AG09309 (cell line): ENCODE measurements at regions not wholly inside any gene's neighbourhood (a gene's known extent, or its start where the extent isn't known, plus 50 kb on each side); places are given as distances from the start of the nearest gene placed in this dataset.

ENCODE experiments used
- DNase-seq: peaks from one replicate; pipeline ENCODE4 v3.0.0-alpha.2; 2010; ENCODE audit warnings: low read depth
- H3K4me3 ChIP-seq: 2 replicates; pipeline ENCODE4 v1.5.1; 2011; ENCODE audit warnings: mild to moderate bottlenecking, low read depth, low read length, moderate library complexity; ENCODE audit not compliant: control insufficient read depth
- CTCF ChIP-seq: IDR thresholded peaks from 2 replicates; pipeline ENCODE4 v1.5.1; 2011; ENCODE audit warnings: mild to moderate bottlenecking, low read depth, low read length, inconsistent platforms; ENCODE audit not compliant: insufficient read depth, control insufficient read depth; ENCODE audit errors: missing control alignments

DNA sequence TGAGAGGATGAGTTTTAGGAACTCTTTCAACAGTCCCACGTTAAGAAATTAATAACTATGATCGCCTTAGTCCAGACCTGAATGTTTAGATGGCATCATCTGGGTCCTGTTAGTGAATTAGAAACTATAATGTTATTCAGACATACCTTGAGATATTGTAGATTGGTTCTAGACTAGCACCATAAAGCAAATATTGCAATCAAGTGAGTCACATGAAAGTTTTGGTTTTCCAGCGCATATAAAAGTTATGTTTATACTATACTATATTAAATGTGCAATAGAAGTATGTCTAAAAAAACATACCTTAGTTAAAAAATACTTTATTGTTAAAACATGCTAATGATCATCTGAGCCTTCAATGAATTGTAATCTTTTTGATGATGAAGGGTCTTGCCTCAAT, 106.6 kb upstream of the ATP2B1 start:
- H3K4me3 ChIP-seq: no peak overlapping the region
- no peak for DNase-seq
- TF ChIP-seq CTCF: no peak

- TF ChIP-seq CTCF: no peak
- no peak overlapping the region for H3K4me3 ChIP-seq
- DNase-seq: no peak
These were observed 94.8 kb upstream of the ATP2B1 start for GRCh38 chr12:89803412-89803811.

DNA sequence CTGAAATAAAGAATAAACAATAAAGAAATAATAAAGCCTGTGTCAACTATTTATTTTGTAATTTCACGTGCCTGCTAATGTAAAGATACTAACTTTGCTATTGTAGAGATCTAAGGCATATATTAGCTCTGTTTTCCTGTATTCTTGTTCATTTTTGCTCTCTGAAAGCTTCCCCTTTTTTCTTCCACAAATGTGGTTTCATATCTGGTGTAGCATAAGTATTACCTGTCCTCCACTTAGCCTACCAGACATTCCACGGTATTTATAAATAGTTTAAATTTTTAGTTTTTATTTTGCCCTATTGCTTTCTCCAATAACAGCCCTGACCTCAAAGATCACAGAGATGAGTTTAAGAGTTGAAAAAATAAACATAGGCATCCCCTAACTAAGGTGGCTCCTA, 92.6 kb upstream of the ATP2B1 start:
- H3K4me3 ChIP-seq: no peak overlapping the region
- no peak for TF ChIP-seq CTCF
- DNase-seq: no peak

GRCh38 chr12:89800435-89800834, 91.8 kb upstream of the ATP2B1 start:
- TF ChIP-seq CTCF: no peak
- DNase-seq: no peak
- H3K4me3 ChIP-seq: no peak overlapping the region

DNA sequence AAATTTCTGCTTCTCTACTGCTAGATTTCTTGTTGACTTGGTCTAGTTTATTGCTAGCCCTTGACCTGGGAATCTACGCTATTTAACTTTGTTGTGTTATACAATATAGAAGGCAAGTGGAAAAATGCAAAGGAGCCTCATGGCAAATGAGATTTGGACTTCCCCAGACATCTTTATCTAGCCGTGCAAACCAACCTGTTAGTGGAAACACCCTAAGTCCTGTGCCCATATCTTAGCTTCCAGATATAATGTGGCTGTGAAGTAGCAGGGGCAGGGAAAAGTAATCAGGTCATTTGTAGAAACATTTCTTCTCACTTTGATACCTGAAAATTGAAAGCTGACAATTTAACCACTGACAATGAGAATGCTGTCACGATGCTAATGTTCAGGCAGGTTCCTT, 90.7 kb upstream of the ATP2B1 start:
- no peak overlapping the region for H3K4me3 ChIP-seq

DNA sequence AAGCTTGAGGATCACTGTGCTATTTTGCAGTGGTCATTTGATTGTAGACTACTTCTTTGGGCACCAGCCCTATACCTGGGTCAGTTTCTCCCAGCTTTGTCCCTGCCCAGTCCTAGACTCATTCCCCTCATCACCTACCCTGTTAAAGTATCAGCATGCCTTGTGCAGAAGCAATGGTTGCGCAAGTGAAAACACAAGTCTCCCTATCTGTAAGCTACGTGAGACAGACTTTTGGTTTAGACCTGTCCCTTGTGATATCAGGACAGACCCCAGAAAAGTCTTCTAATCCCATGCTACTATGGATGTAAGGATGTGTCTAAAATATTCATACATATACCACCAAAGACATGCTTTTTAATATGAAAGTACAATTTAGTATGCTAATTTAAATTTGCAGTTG, 88.8 kb upstream of the ATP2B1 start:
- no peak for DNase-seq
- no peak for TF ChIP-seq CTCF

More for the DNA sequence above, 90.7 kb upstream of the ATP2B1 start:
- DNase-seq: no peak
- TF ChIP-seq CTCF: no peak

DNA sequence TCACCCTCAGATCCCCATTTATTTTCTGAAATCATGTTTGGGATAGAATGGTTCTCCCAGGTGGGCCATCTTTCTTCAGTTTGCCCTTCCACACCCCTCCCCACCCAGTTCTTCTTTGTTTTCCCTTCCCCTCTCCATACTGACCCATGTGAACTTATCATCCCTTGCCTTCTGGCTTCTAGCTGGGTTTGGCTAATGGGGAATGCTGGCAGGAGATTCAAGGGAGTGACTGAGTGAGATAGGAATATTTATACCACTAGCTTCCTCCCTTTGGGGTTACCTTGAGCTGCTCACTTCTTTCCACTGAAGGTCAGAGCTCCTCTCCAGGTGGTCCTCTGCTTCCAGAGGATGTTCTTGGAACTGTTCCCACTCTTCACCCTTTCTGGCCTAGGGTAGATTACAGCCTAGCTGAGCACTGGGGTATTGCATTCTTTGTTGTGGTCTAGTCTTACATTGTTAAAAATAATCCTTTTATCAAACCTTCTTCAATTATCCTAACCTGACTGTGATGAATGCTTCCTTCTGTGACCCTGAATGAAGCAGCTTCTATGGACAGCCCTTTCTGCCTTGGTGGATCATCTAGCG, 88.3 kb upstream of the ATP2B1 start:
- DNase-seq: no peak
- H3K4me3 ChIP-seq: no peak overlapping the region
- no peak for TF ChIP-seq CTCF

More for the DNA sequence above, 88.8 kb upstream of the ATP2B1 start:
- H3K4me3 ChIP-seq: no peak overlapping the region
